HG02678 (cell line): ENCODE measurements at regions not wholly inside any gene's neighbourhood (a gene's known extent, or its start where the extent isn't known, plus 50 kb on each side); places are given as distances from the start of the nearest gene placed in this dataset.

Experiments used
- ATAC-seq: cut with Tn5 transposase; IDR thresholded peaks from one replicate; pipeline ENCODE4 v1.9.1; 2021; ENCODE audit warnings: mild to moderate bottlenecking, moderate library complexity; ENCODE audit not compliant: unreplicated experiment

GRCh38 chr10:123567984-123568739 is 98.0 kb upstream of the GPR26 start:
- no peak for ATAC-seq

GRCh38 chr10:123568751-123569150 is 97.4 kb upstream of the GPR26 start:
- no peak for ATAC-seq

- ATAC-seq: no peak
Measured at GRCh38 chr10:123569436-123570035, 96.6 kb upstream of the GPR26 start.

- ATAC-seq: no peak
Measured at GRCh38 chr10:123570051-123570897, 95.9 kb upstream of the GPR26 start.

GRCh38 chr10:123570898-123571515 is 95.1 kb upstream of the GPR26 start:
- no peak for ATAC-seq

- no peak for ATAC-seq
Measured at GRCh38 chr10:123571978-123572377, 94.2 kb upstream of the GPR26 start.

- ATAC-seq: no peak
Measured at GRCh38 chr10:123573236-123574108, 92.7 kb upstream of the GPR26 start.

- ATAC-seq: no peak
Measured at GRCh38 chr10:123574109-123574698, 92.0 kb upstream of the GPR26 start.

GRCh38 chr10:123575105-123575504 is 91.0 kb upstream of the GPR26 start:
- ATAC-seq: no peak

GRCh38 chr10:123576706-123577105 is 89.4 kb upstream of the GPR26 start:
- no peak for ATAC-seq

- ATAC-seq: no peak
Measured at GRCh38 chr10:123577921-123578461, 88.2 kb upstream of the GPR26 start.

- no peak for ATAC-seq
Measured at GRCh38 chr10:123578721-123579120, 87.4 kb upstream of the GPR26 start.

- no peak for ATAC-seq
Measured at GRCh38 chr10:123579675-123580074, 86.5 kb upstream of the GPR26 start.

GRCh38 chr10:123580426-123580825 is 85.7 kb upstream of the GPR26 start:
- ATAC-seq: no peak

- ATAC-seq: no peak
Measured at GRCh38 chr10:123581656-123582055, 84.5 kb upstream of the GPR26 start.

GRCh38 chr10:123582084-123582989 is 83.8 kb upstream of the GPR26 start:
- ATAC-seq: no peak

GRCh38 chr10:123583639-123584418 is 82.3 kb upstream of the GPR26 start:
- ATAC-seq: no peak

- ATAC-seq: no peak
Measured at GRCh38 chr10:123584419-123584775, 81.8 kb upstream of the GPR26 start.
